ENCODE measurements at regions not wholly inside any gene's neighbourhood (a gene's known extent, or its start where the extent isn't known, plus 50 kb on each side); places are given as distances from the start of the nearest gene placed in this dataset.

DNA sequence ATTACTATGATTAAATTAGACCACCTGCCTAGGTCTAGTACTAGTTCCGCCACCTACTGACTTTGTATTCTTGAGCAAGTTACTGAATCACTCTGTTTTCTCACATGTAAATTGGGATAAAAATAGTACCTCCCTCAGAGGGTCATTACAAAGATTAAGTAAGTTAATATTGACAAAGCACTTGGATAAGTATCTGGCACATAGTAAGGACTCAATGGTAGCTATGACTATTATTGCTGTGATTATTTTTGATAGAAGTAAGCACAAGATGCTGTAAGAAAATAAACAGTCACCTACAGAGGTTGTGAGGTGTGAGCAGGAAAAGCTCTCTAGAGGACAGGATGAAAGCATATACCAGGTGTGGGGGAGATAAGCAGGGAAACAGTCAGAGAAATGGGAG, 173.1 kb upstream of the PAPPA start:
- no peak for DNase-seq (ENCODE audit: low read depth in 2 of 2)

DNA sequence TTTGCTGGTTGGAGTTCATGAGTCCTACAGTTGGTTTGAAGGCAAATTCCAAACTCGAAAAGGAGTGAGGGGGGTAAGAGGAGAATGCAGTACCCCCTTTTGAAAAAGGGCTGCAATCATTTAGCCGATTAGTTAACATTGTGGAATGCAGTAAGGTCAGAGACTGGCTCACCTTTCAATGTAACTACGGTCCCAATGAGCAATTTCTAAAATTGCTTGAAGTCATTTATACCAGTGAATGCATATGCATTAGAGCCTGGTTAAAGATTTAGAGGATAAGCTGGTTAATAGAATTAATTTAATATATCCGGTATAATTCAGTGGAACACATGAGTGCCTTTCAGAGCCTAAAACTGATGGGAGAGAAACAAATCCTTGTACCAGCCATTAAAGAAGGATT, 172.6 kb upstream of the PAPPA start:
- no peak for DNase-seq (ENCODE audit: low read depth in 2 of 2)

DNA sequence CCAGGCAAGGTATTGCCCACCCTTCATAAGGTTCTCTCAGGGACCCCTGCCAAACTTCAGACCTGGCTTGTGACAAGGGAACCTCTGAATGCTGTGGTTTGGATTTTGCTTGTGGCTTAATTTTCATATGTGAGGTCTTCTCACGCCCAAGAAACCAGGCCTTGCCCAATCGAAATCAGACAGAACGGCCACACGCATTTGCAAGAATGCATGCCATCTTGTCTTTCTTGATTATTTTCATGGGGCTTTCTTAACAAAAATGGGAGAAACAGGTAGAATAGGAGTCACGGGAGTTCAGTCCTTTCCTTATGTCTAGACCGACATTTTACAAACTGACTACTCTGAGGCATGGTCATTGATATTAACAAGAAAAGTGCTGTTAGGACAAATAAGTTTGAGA, 170.2 kb upstream of the PAPPA start:
- no peak for DNase-seq (ENCODE audit: low read depth in 2 of 2)

DNA sequence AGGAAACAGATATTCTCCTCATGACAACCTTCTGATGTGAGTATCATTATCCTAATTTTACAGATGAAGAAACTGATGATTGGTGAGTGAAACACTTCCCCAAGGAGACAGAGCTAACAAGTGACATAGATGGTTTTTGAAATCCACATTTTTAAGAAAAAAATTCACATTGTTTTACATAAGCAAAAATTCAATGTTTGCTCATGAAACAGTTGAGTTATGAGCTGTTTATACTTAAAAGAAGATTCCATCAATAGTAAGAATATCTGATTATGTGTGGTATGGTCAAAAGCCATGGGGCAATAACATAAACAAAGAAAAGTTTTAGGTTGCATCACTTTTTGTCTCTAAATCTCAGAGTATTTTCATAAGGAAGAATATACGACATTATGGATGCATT, 167.9 kb upstream of the PAPPA start:
- DNase-seq (ENCODE audit: low read depth in 2 of 2): no peak

DNA sequence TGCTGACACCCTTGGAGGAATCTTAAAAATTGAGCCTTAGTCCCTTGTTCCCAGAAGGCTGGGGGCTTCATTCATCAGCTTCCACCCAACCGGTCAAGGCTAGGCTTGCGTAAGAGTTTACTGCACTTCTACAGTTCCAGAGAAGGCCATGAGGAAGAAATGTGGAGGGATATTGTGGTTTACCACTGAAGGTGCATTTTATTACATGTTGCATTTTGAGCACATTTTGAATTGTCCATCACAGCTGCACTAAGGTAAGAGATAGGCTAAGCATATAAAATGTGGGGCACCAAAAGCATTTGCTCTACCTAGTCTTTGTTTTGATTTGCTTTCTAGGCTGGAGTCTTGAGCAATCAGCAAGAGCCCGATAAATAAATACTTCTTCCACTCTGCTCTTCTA, 167.1 kb upstream of the PAPPA start:
- DNase-seq (ENCODE audit: low read depth in 2 of 2): no peak

DNA sequence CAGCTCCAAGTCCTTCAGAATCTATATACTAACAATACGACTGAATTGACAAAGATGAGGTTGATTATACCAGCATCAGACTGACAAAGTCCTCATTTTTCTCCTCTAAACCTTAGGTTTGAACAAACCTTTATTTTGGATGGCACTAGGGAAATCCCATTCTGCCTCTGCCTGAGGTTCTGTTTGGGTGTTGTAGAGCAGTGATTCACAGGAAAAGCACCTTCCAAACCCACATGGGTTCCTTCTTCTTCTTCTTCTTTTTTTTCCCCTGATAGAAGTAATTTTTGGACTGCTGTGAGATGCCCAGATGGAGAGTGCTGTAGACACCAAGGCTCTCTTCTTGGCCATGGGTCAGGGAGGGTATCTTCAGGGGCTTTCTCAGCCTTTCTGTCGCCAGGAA, 164.9 kb upstream of the PAPPA start:
- no peak for DNase-seq (ENCODE audit: low read depth in 2 of 2)

DNA sequence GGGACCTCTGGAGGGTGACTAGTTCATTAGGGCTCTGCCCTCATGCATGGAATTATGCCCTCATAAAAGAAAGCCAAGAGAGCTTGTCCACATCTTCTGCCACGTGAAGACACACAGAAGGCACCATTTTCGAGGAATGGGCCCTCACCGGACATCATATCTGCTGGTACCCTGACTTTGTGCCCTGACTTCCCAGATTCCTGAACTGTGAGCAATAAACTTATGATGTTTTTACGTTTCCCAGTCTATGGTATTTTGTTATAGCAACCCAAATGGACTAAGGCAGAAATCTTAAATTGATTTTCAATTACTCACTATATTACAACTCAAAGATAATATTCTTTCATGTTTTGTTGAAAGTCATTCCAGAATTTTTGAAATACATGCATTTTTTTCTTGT, 163.8 kb upstream of the PAPPA start:
- no peak for DNase-seq (ENCODE audit: low read depth in 2 of 2)

DNA sequence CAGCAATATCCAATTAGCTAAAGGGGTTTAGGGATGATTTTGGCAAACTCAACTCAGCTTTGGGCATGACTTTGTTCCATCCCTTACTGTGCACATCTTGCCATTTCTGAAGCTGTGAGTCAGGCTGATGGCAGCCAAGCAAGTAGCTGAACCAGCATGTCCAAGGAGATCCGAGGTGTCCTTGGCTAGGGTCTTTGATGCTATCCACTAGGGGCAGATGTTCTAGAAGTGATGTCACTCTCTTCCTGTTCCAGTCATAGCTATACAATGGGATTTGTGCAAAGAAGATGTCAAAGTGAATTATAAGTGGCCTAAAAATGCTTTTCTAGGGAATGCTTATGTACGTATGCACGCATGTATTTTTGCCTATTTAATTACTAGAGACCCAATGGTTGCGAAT, 160.8 kb upstream of the PAPPA start:
- DNase-seq (ENCODE audit: low read depth in 2 of 2): no peak

DNA sequence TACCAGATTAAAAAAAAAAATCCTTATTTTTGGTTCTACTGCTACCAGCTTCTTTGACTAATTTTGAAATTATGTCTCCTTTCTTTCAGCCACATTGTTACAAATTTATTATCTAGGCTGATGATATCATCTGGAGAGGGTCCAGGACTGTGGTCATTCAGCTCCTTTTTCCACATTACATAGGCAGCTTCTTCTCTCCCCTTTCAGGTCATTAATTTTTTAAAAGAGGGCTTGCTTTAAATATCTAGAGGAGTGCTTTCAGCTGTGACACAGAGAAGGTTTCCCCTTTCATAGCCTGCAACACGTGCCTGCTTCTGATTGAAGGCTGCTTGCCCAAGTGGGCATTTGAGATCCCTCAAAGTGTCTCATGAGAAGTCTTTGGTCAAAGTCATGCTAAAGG, 155.7 kb upstream of the PAPPA start:
- DNase-seq (ENCODE audit: low read depth in 2 of 2): no peak

DNA sequence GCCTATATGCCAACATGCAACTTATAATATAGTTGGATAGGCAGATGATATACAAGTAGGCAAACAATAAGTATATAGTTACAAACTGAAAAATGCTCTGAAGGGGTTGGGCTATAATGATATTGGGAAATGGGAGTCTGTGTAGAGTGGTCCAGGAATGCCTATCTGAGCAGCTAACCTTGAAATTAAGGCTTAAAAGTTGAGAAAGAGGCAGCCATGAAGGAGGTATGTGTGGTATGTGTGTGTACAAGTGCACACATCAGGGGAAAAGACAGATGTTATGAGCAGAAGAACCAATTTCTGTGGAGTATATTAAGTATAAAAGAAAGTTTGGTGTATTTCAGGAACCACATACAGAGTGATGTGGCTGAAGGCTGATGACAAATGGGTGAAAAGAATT, 154.9 kb upstream of the PAPPA start:
- no peak for DNase-seq (ENCODE audit: low read depth in 2 of 2)

DNA sequence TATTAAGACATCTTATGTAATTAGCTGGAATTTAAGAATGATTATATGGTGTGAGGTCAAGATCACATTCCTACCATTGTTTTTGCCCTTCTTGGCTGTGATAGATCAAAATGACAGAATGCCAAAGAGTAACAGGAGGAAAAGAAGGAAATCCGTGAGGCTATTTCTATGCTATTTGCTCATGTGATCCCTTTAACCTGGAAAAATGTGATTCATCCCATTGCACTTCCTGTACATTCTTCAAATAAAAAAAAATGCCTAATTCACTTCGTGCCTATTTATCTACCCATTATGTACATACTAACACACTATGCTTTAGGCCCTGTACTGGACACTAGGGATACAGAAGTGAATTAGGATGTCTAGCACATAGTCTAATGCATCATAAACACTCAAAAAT, 154.1 kb upstream of the PAPPA start:
- DNase-seq (ENCODE audit: low read depth in 2 of 2): no peak

DNA sequence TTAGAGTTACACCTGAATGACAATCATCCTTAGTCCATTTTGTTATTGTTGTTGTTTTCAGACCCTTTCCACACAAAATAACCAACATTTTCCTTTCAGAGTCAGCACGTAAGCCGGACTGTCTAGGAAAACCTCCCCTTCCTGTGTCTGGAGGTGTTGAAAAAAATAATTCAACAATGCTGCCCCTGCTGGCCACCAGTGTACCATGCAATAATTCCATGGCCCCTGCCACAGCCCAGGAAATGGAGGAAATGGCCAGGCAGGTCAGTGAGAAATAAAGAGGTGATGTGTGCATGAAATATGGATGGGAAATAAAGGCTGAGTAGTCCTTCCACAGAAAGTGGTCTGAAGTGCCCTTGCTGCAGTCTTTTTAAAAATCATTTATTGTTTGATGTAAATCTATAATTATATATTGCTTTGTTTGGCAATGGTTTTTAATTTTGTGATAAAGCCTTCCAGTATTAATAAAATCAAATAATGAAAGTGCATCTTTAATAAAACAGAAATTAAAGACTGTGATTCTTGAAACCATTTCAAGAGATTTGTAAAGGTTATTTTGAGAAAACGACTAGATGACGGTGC, 152.8 kb upstream of the PAPPA start:
- DNase-seq (ENCODE audit: low read depth in 2 of 2): no peak

DNA sequence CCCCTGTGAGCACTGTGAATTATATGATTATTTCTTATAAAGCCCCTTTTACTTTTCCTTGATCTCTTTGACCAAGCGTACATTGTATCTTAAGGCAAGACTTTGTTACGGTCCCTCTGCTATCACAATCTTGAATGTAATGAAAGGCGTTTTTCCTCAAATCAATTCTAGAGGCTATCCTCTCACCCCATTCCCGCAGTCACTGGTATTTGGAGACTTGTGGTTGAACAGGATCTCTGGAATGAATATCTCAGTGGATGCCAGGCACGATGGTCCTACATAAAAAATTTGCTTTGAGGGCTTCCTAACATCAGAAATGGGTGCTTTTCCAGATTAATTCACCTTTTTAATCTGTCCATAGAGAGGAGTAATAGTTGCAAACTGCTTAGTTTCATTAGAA, 151.4 kb upstream of the PAPPA start:
- DNase-seq (ENCODE audit: low read depth in 2 of 2): no peak

DNA sequence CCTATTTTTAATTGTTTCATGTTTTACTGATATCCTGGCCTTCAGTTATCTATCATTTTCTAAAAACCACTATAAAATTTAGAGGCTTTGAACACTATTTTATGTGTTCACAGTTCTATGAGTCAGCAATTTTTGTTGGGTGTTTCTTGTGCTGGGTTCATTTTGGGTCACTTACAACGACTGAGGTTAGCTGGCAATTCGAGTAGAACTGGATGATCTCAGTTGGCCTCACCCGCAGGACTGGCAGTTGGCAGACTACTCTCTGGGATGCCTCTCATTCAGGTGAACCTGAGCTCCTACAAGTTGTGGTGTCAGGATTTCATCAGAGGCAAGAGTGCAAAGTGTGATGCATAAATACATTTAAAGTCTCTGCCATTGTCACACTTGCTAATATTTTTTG, 151.0 kb upstream of the PAPPA start:
- DNase-seq (ENCODE audit: low read depth in 2 of 2): no peak

DNA sequence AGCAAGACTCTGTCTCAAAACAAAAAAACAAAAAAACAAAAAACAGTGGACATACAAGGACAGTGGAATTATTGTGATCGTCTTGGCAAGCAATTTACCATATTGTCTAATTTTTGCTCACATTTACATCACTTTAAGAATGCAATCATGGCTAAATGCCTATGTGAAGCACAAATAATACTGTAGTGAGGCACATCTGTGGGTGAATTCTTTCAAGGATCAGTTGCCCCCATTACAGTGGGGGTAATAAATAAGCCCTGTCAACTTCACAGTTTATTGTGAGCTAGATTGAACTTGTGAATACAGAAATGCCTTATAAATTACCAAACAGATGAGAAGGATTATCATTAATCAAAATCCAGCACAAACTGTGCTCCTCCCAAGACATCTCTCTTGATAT, 150.2 kb upstream of the PAPPA start:
- DNase-seq (ENCODE audit: low read depth in 2 of 2): no peak

DNA sequence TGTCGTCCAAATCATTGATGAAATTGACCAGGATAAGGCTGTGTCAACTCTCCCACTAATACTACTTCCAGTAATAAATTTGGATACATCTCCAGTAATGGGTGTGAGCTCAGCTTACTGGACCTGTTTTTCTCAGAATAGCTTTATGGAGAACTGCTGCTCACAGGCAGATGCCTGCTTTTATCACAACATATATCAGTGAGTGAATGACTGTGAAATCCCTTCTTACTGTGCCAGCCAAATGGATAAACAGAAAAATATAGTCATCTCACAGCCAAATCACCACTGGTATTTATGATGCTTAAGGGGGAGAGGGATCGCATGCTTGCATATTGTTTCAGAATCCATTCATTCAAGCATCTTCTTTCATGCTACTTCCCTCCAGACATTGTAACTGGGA, 148.4 kb upstream of the PAPPA start:
- no peak for DNase-seq (ENCODE audit: low read depth in 2 of 2)

DNA sequence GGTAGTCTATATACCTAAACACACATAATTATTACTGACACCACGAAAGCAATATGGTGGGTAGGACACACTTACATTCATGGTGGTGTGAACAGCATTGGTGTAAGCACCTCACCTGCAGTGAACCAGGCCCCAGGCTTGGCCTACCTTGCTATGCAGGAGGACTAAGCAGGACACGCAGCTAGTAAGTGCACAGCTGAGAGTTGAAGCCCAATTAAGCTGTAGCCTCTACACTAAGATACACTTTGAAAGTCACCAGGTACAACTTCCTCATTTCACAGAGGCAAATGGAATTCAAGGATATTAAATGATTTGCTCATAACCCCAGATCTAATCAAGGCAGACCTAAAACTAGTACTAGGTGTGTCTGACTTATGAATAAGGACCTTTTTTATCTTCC, 145.8 kb upstream of the PAPPA start:
- no peak for DNase-seq (ENCODE audit: low read depth in 2 of 2)

DNA sequence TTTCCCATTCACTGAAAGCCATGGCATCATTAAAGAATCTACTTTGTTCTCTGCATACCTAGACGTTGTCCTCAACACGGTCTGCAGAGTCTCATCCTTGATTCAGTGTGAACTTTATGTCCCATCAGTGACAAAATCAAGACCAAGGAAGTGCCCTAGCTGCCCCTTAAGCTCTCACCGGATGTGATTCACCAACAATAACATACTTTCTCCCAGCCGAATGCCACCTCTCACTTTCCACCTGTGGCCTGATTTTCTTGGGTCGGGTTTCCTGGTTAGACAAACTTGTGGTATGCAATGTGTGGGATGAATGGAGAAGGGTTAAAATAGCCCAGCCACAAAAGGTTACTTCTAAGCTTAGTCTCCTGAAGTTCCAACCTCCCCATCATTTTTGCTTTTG, 145.3 kb upstream of the PAPPA start:
- DNase-seq (ENCODE audit: low read depth in 2 of 2): no peak

DNA sequence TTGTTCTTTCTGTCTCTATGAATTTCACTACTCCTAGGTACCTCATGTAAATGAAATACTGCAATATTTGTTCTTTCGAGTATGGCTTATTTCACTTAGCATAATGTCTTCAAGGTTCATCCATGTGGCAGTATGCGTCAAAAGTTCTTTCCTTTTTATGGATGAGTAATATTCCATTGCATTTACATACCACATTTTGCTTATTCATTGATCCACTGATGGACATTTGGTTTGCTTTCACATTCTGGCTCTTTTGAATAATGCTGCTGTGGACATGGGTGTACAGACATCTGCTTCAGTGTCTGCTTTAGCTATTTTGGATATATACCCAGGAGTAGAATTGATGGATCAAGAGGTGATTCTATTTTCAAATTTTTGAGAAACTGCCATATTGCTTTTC, 144.2 kb upstream of the PAPPA start:
- no peak for DNase-seq (ENCODE audit: low read depth in 2 of 2)

DNA sequence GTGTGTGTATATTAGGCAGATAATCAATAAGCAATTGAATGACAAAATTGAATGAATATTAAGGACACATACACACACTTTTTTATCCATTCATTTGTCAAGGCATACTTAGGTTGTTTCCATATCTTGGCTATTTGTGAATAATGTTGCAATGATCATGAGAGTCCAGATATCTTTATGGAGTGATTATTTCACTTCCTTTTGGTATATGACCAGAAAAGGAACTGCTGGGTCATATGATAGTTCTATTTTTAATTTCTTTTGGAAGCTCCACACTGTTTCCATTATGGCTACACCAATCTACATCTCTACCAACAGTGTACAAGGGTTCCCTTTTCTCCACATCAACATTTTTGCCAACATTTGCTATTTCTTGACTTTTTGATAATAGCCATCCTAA, 137.7 kb upstream of the PAPPA start:
- DNase-seq (ENCODE audit: low read depth in 2 of 2): no peak

DNA sequence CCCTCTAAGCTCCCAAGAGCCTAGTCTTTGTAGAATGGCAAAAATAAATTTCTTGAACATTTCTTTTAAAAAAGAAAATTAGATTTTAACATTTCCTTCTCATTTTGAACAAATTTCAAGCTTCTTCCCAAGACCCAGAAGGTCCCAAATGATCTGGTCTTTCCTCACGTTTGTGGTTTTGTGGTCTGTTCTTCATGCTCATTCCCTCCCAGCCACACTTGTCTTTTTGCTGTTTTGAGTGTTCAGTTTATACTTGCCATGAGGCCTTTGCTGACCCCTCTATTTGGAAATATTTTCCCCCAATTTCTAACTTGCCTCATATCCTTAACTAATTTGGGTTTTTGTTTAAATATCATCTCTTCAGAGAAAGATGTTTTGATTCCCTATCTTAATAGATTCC, 133.4 kb upstream of the PAPPA start:
- DNase-seq (ENCODE audit: low read depth in 2 of 2): no peak

DNA sequence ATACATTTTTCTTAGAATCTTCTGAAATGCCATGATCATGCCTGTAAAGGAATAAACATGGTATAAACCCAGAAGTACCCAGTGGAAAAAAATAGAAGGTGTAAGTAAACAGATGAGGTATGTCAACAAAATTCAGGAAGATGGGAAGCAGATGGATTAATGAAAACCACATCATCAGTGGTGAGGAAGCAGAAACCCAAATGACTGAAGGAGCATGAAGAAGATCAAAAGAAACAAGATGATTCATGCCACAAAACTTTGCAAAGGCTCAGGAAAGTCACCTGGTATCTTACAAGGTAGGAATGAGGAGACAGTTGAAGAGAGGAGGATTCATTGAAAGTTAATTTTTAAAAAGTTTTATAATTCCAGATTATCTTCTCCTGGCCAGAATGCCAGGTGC, 132.8 kb upstream of the PAPPA start:
- no peak for DNase-seq (ENCODE audit: low read depth in 2 of 2)

DNA sequence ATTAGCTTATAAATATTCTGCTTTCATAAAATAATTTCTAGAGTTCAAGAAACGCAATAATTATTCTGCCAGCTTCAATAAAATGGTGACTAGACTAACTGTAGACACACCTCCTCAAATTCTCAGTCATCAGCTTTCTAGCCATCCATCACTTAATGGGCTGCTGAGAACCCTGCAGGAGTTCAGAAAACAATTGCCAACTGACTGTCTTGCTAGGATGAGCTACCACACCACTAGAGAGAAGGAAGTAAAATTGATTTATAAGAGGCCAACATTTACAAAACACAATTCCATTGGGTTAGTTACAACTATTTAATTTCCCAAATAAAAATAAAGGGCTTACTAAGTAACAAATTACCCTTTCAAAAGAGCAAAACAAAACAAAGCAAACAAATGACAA, 126.5 kb upstream of the PAPPA start:
- DNase-seq (ENCODE audit: low read depth in 2 of 2): no peak

DNA sequence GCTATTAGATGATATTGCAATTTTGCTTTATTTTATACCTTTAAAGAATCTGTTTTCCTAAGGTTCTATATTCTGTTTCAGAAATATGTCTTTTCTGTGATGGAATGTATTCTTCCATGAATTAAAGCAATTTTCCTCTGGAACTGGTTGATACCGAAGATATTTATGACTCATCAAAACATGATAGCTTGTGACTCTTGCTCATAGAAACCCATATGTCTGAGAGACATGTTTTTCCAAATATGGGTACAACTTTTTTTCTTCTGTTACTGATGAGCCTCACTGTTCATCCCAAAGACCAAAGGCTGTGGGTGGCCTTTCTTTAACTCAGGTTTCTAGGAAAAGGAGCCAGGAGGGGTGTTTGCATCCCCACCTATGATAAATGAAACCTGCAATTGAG, 126.1 kb upstream of the PAPPA start:
- DNase-seq (ENCODE audit: low read depth in 2 of 2): no peak

DNA sequence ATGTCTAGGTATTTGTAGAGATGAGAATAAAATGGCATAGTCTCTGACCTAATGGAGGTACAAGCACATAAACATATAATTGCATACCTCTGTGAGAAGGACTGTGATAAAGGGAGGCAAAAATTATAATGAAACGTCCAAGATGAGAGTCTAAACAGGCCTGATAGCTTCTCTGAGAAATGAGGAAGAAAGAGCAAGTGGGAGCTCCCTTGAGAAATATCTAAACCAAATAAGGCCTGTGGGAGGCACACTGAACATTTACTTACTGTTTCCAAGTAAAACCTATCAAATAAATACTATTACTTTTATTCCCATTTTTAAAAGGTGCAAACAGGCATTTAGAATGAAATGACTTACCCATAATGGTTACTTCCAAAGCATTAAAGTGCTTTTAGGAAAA, 125.6 kb upstream of the PAPPA start:
- DNase-seq (ENCODE audit: low read depth in 2 of 2): no peak

Measured in stimulated activated CD4-positive, alpha-beta T cell treated with anti-CD3 and anti-CD28 coated beads, Interleukin-4, amount 100 ng/mL, for 48 hours (primary cell).